T-helper 1 cell treated with Interleukin-12 subunit alpha and Interleukin-12 subunit beta and Interleukin-4 antibody, amounts not matched to agents 30 ng/mL and 1 ng/mL, for 36 hours (primary cell): ENCODE measurements at regions not wholly inside any gene's neighbourhood (a gene's known extent, or its start where the extent isn't known, plus 50 kb on each side); places are given as distances from the start of the nearest gene placed in this dataset.
"Not testable (repeated sequence)": the region's sequence is repeated elsewhere in the genome, so short reads cannot be mapped to it uniquely, and the experiment has no call there.

Experiments
- intact Hi-C: fragments of 100-400 bp; cut with micrococcal nuclease; formaldehyde crosslinking; loops from one replicate; pipeline ENCODE4 v1.15.1; 2024

GRCh38 chr5:33205079-33205478 is 235.7 kb upstream of the TARS1 start:
- intact Hi-C loops = no loop called here

DNA sequence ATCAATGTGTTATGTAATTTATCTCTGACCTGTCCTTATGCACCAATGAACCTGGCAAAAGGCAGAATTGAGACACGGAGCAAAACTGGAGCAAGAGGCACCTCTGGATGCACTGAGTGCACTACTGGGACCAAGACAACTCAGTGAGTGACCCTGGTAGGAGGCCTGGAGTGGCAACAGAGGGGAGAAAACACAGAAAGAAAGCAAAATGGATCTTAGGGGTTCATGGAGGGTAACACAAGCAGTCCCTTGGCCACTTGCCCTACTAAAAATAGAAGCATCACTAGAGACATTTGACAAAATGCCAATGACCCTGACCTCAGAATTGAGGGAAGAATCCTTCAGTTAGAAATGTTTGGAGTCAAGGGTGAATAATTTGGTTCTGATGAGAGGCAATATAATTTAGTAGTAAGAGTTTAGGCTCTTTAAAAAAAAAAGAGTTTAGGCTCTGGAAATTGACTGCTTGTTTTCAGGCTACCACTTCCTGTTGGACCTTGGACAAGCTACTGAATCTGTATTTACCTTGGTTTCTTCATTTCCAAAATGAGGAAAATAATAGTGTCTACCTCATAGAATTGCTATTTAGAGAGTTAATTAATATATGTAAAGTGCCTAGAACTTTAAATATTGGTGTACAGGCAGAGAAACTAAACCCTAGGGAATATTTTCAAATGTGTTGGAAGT is 234.9 kb upstream of the TARS1 start:
- intact Hi-C loops = no loop called here

GRCh38 chr5:33206962-33207506 is 233.7 kb upstream of the TARS1 start:
- intact Hi-C loops = no loop called here

GRCh38 chr5:33209252-33209651 is 231.5 kb upstream of the TARS1 start:
- intact Hi-C loops = no loop called here

DNA sequence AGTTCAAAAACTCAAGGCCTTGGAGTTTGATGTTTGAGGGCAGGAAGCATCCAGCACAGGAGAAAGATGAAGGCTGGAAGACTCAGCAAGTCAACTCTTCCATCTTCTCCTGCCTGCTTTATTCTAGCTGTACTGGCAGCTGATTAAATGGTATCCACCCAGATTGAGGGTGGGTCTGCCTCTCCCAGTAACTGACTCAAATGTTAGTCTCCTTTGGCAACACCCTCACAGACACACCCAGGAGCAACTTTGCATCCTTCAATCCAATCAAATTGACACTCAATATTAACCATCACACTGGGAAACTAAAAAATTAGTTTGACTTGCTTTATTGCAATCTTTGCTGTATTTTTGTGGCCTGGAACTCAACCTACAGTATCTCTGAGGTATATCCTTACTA is 230.5 kb upstream of the TARS1 start:
- intact Hi-C loops = not testable (repeated sequence)

DNA sequence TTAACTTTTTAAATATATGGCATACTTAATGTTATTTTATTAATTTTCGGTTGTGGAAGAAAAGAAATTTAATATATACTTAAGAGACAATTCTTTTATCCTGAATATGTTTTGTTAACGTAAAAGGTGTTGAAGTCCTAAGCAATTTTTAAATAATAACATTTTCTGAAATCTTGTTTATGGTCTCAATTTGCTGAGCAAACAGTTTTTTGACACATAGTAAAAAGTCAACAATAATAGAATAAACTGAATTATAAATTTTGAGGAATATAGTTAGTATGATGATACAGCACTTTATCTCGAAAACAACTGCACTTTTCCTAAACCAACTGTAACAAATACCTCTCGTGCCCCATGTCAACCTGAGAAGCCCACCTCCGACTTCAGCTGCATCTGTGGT is 229.8 kb upstream of the TARS1 start:
- intact Hi-C loops = no loop called here

DNA sequence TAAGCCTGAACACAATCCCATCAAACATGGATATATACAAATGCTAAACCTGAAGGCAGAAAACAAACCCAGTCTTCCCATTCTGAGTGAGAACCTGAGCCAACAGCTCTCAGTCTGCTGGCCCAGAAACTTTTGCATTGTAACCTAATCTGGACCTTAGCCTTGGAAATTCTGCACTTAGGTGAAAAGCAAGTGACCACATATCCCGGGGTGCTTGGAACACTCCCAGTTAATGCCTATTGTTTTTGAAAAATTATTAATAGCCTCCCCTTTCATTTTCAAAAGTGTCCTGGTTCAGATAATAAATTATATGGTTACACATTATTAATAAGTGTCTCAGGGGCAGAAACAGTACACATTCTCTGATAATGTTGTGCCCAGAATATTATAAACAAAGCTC is 228.3 kb upstream of the TARS1 start:
- intact Hi-C loops = no loop called here

DNA sequence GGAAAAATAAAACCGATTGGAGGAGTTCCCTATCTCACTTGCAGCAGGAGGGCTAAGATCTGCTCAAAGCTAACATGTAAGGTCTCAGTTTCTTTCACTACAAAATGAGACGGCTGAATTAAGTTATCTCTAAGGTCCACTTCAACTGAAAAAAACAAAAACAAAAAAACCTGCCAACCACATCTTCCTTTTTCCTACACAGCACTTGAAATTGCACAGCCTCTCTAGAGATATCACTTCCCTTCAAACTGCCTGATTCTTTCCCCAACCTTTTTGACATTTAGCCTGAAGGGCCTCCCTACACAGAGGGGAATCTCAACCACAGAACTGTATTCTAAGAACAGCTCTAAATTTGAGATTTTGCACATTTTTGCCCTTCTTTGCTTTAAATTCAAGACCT is 227.9 kb upstream of the TARS1 start:
- intact Hi-C loops = no loop called here

GRCh38 chr5:33223563-33224284 is 217.0 kb upstream of the TARS1 start:
- intact Hi-C loops = no loop called here

GRCh38 chr5:33224285-33224961 is 216.3 kb upstream of the TARS1 start:
- intact Hi-C loops = no loop called here

GRCh38 chr5:33227247-33227646 is 213.5 kb upstream of the TARS1 start:
- intact Hi-C loops = no loop called here

GRCh38 chr5:33227746-33228145 is 213.0 kb upstream of the TARS1 start:
- intact Hi-C loops = no loop called here

- intact Hi-C loops = no loop called here
Measured at GRCh38 chr5:33228149-33228548, 212.6 kb upstream of the TARS1 start.

- intact Hi-C loops = no loop called here
Measured at GRCh38 chr5:33229216-33229615, 211.5 kb upstream of the TARS1 start.

DNA sequence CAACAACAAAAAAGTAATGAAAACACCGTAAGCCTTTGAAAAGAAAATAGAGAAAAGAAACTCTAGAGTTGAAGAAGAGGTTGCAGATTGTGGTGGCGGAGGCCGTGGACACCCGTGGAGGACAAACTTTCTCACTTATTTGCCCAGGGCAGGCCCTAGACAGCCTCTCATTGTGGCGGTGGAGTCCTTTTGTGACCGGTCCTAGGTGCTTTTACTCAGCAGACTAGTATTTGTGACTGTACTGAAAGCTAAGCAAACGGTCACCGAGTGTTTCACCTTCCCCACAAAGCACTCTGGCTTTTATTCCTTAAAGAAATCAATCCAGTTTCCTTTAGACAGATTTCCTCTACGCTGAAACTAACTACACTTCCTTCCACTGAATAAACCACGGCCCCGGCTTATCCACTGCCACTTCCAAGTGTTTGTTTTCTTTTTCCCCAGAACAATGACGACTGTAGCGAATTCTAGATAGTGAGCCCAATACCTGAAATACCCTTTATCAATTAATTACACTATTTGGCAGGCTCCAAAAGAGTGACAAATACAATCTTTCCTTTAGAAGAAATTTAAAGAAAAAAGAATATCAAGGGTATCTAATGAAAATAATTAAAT is 210.2 kb upstream of the TARS1 start:
- intact Hi-C loops = no loop called here

- intact Hi-C loops = no loop called here
Measured at GRCh38 chr5:33231214-33231710, 209.5 kb upstream of the TARS1 start.

- intact Hi-C loops = no loop called here
Measured at GRCh38 chr5:33231935-33232334, 208.8 kb upstream of the TARS1 start.

GRCh38 chr5:33232731-33233505 is 207.8 kb upstream of the TARS1 start:
- intact Hi-C loops = no loop called here

DNA sequence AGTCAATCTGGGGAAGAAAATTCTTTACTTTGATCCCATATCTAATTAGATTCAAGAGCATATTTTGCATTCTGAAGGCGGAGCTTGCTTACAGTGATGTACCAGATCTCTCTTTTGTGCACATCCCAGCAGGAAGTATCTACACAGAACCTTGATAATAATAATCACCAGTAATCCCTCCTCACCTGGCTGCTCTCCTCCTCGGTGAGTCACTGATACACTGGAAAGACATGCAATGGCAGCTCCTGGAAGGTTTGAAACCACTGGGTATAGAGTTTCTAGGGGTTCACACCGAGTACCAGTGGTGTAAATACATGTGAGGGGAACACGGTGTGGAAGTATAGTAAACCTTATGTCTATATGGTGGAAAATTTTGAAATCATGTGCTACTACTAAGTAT is 205.5 kb upstream of the TARS1 start:
- intact Hi-C loops = loop anchor here (5.0 kb wide), 2 partner anchors 207 to 698 kb away; partner anchors contain the start of gene TARS1

- intact Hi-C loops = loop anchor here (5.0 kb wide), 2 partner anchors 206 to 699 kb away; partner anchors contain the start of gene TARS1
Measured at GRCh38 chr5:33235824-33236223, 204.9 kb upstream of the TARS1 start.

DNA sequence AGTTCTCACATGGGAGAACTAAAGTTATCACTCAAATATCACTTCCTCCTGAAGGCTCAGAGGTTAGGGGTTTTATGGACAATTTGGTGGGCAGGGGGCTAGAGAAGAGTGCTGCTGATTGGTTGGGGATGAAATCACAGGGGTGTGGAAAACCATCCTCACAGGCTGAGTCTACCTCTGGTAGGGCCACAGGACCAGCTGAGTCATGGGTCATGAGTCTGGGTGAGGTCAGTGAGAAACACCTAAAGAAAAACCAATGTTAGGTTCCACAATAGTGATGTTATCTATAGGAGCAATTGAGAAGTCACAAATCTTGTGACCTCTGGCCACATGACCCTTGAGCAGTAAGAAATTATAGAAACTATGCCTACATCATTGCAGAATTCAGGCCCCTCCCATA is 203.3 kb upstream of the TARS1 start:
- intact Hi-C loops = loop anchor here (5.0 kb wide), 2 partner anchors 205 to 700 kb away; partner anchors contain the start of gene TARS1
